HepG2 (cell line): ENCODE measurements at regions not wholly inside any gene's neighbourhood (a gene's known extent, or its start where the extent isn't known, plus 50 kb on each side); places are given as distances from the start of the nearest gene placed in this dataset.

Experiments used
- ATAC-seq: fragments of 200-7000 bp; cut with Tn5 transposase; 3 replicates; pipeline ENCODE4 v1.9.1; 2020; ENCODE audit warnings: mild to moderate bottlenecking, moderate library complexity
- BruUV-seq: library from RNA; stranded (reverse); fragments of 400-500 nt; replicated peaks from 2 replicates; lab custom pipeline; 2021; lab: Mats Ljungman, UMichigan
- CTCF ChIA-PET: fragments of 300-600 bp; formaldehyde crosslinking; extraction: SDS; loops from one replicate; lab custom pipeline; 2021; ENCODE audit warnings: low total read pairs, inconsistent platforms, low intra/inter-chr PET ratio; lab: Yijun Ruan, JAX
- POLR2A ChIA-PET: fragments of 350-600 bp; sonication (Branson Sonifier 250); formaldehyde crosslinking; loops from one replicate; lab custom pipeline; 2020; ENCODE audit warnings: antibody characterized with exemption, inconsistent platforms; lab: Yijun Ruan, JAX
- DNase-seq: peaks from one replicate; pipeline ENCODE4 v3.0.0-alpha.2; 2015; ENCODE audit warnings: low spot score
- FAIRE-seq: peaks from 3 replicates; lab custom pipeline; 2011; peaks lifted over from hg19 to GRCh38; lab: Jason Lieb, UNC
- H2AFZ ChIP-seq: one replicate; pipeline ENCODE4 v1.6.1; 2011; ENCODE audit warnings: low read length, inconsistent platforms
- H3K27ac ChIP-seq: fragments of 300-600 bp; 3 replicates; pipeline ENCODE4 v1.8.0; 2011; ENCODE audit warnings: mixed run types, mild to moderate bottlenecking, mixed read lengths, low read length, inconsistent platforms; ENCODE audit not compliant: insufficient read depth; ENCODE audit errors: extremely low read length
- H3K27me3 ChIP-seq, 2 experiments: fragments of 200-600 bp in 1 of 2; 2 replicates in 1 of 2; 3 replicates in 1 of 2; pipeline versions ENCODE4 v1.6.0 to v1.8.0; 2011; ENCODE audit warnings: low read length in 2 of 2, mild to moderate bottlenecking in 2 of 2, moderate library complexity in 2 of 2, inconsistent platforms in 1 of 2; ENCODE audit not compliant: insufficient read depth in 2 of 2, control insufficient read depth in 1 of 2
- H3K36me3 ChIP-seq, 2 experiments: fragments of 200-600 bp in 1 of 2; replicated peaks in 1 of 2; 2 replicates in 1 of 2; 3 replicates in 1 of 2; pipeline versions ENCODE4 v1.5.1 to v1.8.0; 2011; ENCODE audit warnings: low read length in 2 of 2, inconsistent platforms in 1 of 2; ENCODE audit not compliant: insufficient read depth in 2 of 2, control insufficient read depth in 1 of 2
- H3K4me1 ChIP-seq: 2 replicates; pipeline ENCODE4 v1.5.1; 2012; ENCODE audit warnings: low read length, inconsistent platforms; ENCODE audit not compliant: insufficient read depth
- H3K4me2 ChIP-seq: 2 replicates; pipeline ENCODE4 v1.6.0; 2011; ENCODE audit warnings: low read depth, low read length, inconsistent platforms
- H3K4me3 ChIP-seq, 3 experiments: fragments of 200-600 bp in 1 of 3; sonication (generic), shearing (Covaris generic) in 1 of 3; replicated peaks in 1 of 3; 2 replicates each; pipeline ENCODE4 v1.5.1; 2011 to 2016; ENCODE audit warnings: low read length in 3 of 3, inconsistent platforms in 2 of 3, low read depth in 2 of 3, mild to moderate bottlenecking in 2 of 3, control low read depth in 1 of 3, mixed read lengths in 1 of 3; ENCODE audit not compliant: insufficient read depth in 1 of 3
- H3K79me2 ChIP-seq: one replicate; pipeline ENCODE4 v1.6.1; 2011; ENCODE audit warnings: low read length, inconsistent platforms; ENCODE audit not compliant: insufficient read depth
- H3K9ac ChIP-seq: 2 replicates; pipeline ENCODE4 v1.6.0; 2011; ENCODE audit warnings: mild to moderate bottlenecking, low read depth, low read length, inconsistent platforms; ENCODE audit not compliant: insufficient read depth
- H3K9me3 ChIP-seq: 2 replicates; pipeline ENCODE4 v1.5.1; 2012; ENCODE audit warnings: mild to moderate bottlenecking, low read length
- H4K20me1 ChIP-seq: 2 replicates; pipeline ENCODE4 v1.6.0; 2011; ENCODE audit warnings: inconsistent platforms, mild to moderate bottlenecking, low read length, moderate library complexity; ENCODE audit not compliant: insufficient read depth
- CENPT ChIP-seq: sonication (generic); formaldehyde crosslinking; IDR thresholded peaks from 2 replicates; pipeline ENCODE4 v1.8.0; 2022; ENCODE audit warnings: low read depth, mild to moderate bottlenecking, moderate library complexity, missing genetic modification reagents
- FOXJ3 ChIP-seq: sonication (generic); formaldehyde crosslinking; IDR thresholded peaks from 2 replicates; pipeline ENCODE4 v1.4.0; 2020; ENCODE audit warnings: missing genetic modification reagents, mild to moderate bottlenecking, borderline replicate concordance
- FOXP4 ChIP-seq: sonication (generic); formaldehyde crosslinking; IDR thresholded peaks from 2 replicates; pipeline ENCODE4 v1.4.0; 2020; ENCODE audit warnings: missing genetic modification reagents
- GLI4 ChIP-seq: sonication (generic); formaldehyde crosslinking; IDR thresholded peaks from 2 replicates; pipeline ENCODE4 v1.5.1; 2020; ENCODE audit warnings: missing genetic modification reagents, mild to moderate bottlenecking, moderate library complexity, borderline replicate concordance
- HIC2 ChIP-seq: sonication (generic); formaldehyde crosslinking; IDR thresholded peaks from 2 replicates; pipeline ENCODE4 v1.9.0; 2022; ENCODE audit warnings: low read depth, missing genetic modification reagents
- MAFG ChIP-seq: sonication (generic); formaldehyde crosslinking; IDR thresholded peaks from 2 replicates; pipeline ENCODE4 v1.5.1; 2020; ENCODE audit warnings: mild to moderate bottlenecking, missing genetic modification reagents
- NFKB2 ChIP-seq: sonication (generic); formaldehyde crosslinking; IDR thresholded peaks from 2 replicates; pipeline ENCODE4 v1.4.0; 2020; ENCODE audit warnings: missing genetic modification reagents, borderline replicate concordance
- SAFB2 ChIP-seq: sonication (generic); formaldehyde crosslinking; IDR thresholded peaks from 2 replicates; pipeline ENCODE4 v1.5.1; 2020; ENCODE audit warnings: missing genetic modification reagents, low read depth, mild to moderate bottlenecking, borderline replicate concordance
- TAF1 ChIP-seq: sonication (generic); formaldehyde crosslinking; IDR thresholded peaks from 2 replicates; pipeline ENCODE4 v1.4.0; 2020; ENCODE audit warnings: missing genetic modification reagents
- TSC22D2 ChIP-seq: sonication (generic); formaldehyde crosslinking; IDR thresholded peaks from 2 replicates; pipeline ENCODE4 v1.5.1; 2020; ENCODE audit warnings: missing genetic modification reagents, mild to moderate bottlenecking, borderline replicate concordance
- ZBTB1 ChIP-seq: sonication (generic); formaldehyde crosslinking; IDR thresholded peaks from 2 replicates; pipeline ENCODE4 v1.4.0; 2020; ENCODE audit warnings: missing genetic modification reagents, borderline replicate concordance
- ZBTB7A ChIP-seq: sonication (generic); formaldehyde crosslinking; IDR thresholded peaks from 2 replicates; pipeline ENCODE4 v1.8.0; 2022; ENCODE audit warnings: mild to moderate bottlenecking, missing genetic modification reagents
- ZNF496 ChIP-seq: sonication (generic); formaldehyde crosslinking; IDR thresholded peaks from 2 replicates; pipeline ENCODE4 v1.8.1; 2023; ENCODE audit warnings: mild to moderate bottlenecking, moderate library complexity, missing genetic modification reagents; ENCODE audit not compliant: insufficient replicate concordance
- ZNF597 ChIP-seq: sonication (generic); formaldehyde crosslinking; IDR thresholded peaks from 2 replicates; pipeline ENCODE4 v1.5.0; 2020; ENCODE audit warnings: missing genetic modification reagents
- ZNF614 ChIP-seq: IDR thresholded peaks from 2 replicates; pipeline ENCODE4 v1.6.1; 2018; ENCODE audit warnings: missing biosample characterization, missing genetic modification reagents, inconsistent platforms, borderline replicate concordance
- ZNF7 ChIP-seq: IDR thresholded peaks from 2 replicates; pipeline ENCODE4 v1.6.1; 2016; ENCODE audit warnings: missing biosample characterization, missing genetic modification reagents
- ZNF768 ChIP-seq: sonication (generic); formaldehyde crosslinking; IDR thresholded peaks from 2 replicates; pipeline ENCODE4 v1.4.0; 2020; ENCODE audit warnings: missing genetic modification reagents
- ZSCAN12 ChIP-seq: sonication (generic); formaldehyde crosslinking; IDR thresholded peaks from 2 replicates; pipeline ENCODE4 v1.9.0; 2021; ENCODE audit warnings: mild to moderate bottlenecking, missing genetic modification reagents
- in situ Hi-C: cut with HindIII; loops from 2 replicates; pipeline ENCODE4 v1.10.0; 2017; ENCODE audit warnings: low pct_unique_long_range_greater_than_20kb; ENCODE audit not compliant: extremely low pct_ligation_motif_present
- intact Hi-C: fragments of 100-400 bp; cut with micrococcal nuclease; formaldehyde crosslinking; loops from one replicate; pipeline ENCODE4 v1.10.0; 2022; ENCODE audit not compliant: unreplicated experiment

GRCh38 chr3:104745313-104745712 is 621.4 kb upstream of the ALCAM start (continued):
- TF ChIP-seq CENPT (CRISPR knock-in tag): no peak
- no peak for TF ChIP-seq ZNF7
- no peak for TF ChIP-seq ZSCAN12 (CRISPR knock-in tag)

GRCh38 chr3:104746056-104746455 is 620.7 kb upstream of the ALCAM start:
- POLR2A ChIA-PET: no interaction called here
- H3K4me1 ChIP-seq: no peaks in the 10 kb centered on the region
- H3K9ac ChIP-seq: no peak overlapping the region
- in situ Hi-C loops (no loop called here), intact Hi-C loops (no loop called here)
- ATAC-seq (no peak), DNase-seq (no peak), FAIRE-seq (no peak)
- H3K36me3 ChIP-seq: no peaks in the 10 kb centered on the region
- no peaks in the 10 kb centered on the region for H3K9me3 ChIP-seq
- H3K27ac ChIP-seq: no peak overlapping the region
- H3K4me3 ChIP-seq: no peak overlapping the region
- no peak overlapping the region for H2AFZ ChIP-seq
- H3K79me2 ChIP-seq: no peaks in the 10 kb centered on the region
- no peaks in the 10 kb centered on the region; a peak in 1 of 5 replicates for H3K27me3 ChIP-seq
- no TSS peak for BruUV-seq
- H3K4me2 ChIP-seq: no peak overlapping the region
- CTCF ChIA-PET: no interaction called here
- no peaks in the 10 kb centered on the region for H4K20me1 ChIP-seq
- TF ChIP-seq ZNF597 (CRISPR knock-in tag) (no peak), MAFG (CRISPR knock-in tag) (no peak), ZNF768 (CRISPR knock-in tag) (no peak), NFKB2 (CRISPR knock-in tag) (no peak), HIC2 (no peak), SAFB2 (no peak), TSC22D2 (CRISPR knock-in tag) (no peak), ZBTB7A (CRISPR knock-in tag) (no peak), ZNF496 (no peak), FOXP4 (CRISPR knock-in tag) (no peak), TAF1 (CRISPR knock-in tag) (no peak), GLI4 (CRISPR knock-in tag) (no peak), FOXJ3 (no peak), ZNF614 (CRISPR knock-in tag) (no peak), ZBTB1 (CRISPR knock-in tag) (no peak)
